Heart right ventricle (tissue), 16 donors: ENCODE measurements at regions not wholly inside any gene's neighbourhood (a gene's known extent, or its start where the extent isn't known, plus 50 kb on each side); places are given as distances from the start of the nearest gene placed in this dataset.

Experiments
- ATAC-seq, 8 donors: fragments of 200-7000 bp; cut with Tn5 transposase; one replicate each; pipeline ENCODE4 v1.9.1; 2020; ENCODE audit warnings: mild to moderate bottlenecking in 8 of 8, moderate library complexity in 8 of 8, moderate number of reproducible peaks in 1 of 8
- DNase-seq, 2 donors: peaks; one replicate each; pipeline ENCODE4 v3.0.0-alpha.2; 2020
- H3K27ac ChIP-seq, 10 donors: fragments of 200-600 bp; sonication (generic) in 2 of 10; one replicate each; pipeline versions ENCODE4 v1.5.0 to v1.8.0; 2020 to 2022; ENCODE audit warnings: mild to moderate bottlenecking in 3 of 10
- H3K27me3 ChIP-seq, 7 donors: fragments of 200-600 bp; one replicate each; pipeline ENCODE4 v1.8.0; 2021 to 2022; ENCODE audit warnings: mild to moderate bottlenecking in 2 of 7
- H3K36me3 ChIP-seq, 9 donors: fragments of 200-600 bp; sonication (generic) in 1 of 9; one replicate each; pipeline versions ENCODE4 v1.5.0 to v1.8.0; 2020 to 2022; ENCODE audit warnings: mild to moderate bottlenecking in 2 of 9
- H3K4me1 ChIP-seq, 9 donors: fragments of 200-600 bp; sonication (generic) in 1 of 9; one replicate each; pipeline versions ENCODE4 v1.5.0 to v1.8.0; 2020 to 2022; ENCODE audit warnings: mild to moderate bottlenecking in 4 of 9
- H3K4me3 ChIP-seq, 10 donors: fragments of 200-600 bp; sonication (generic) in 2 of 10; one replicate each; pipeline versions ENCODE4 v1.5.0 to v1.8.0; 2020 to 2022; ENCODE audit warnings: mild to moderate bottlenecking in 7 of 10, moderate library complexity in 2 of 10
- H3K9me3 ChIP-seq, 11 donors: fragments of 200-600 bp in 10 of 11; sonication (generic) in 2 of 11; one replicate each; pipeline versions ENCODE4 v1.5.0 to v1.8.0; 2013 to 2022; ENCODE audit warnings: mild to moderate bottlenecking in 2 of 11, control low read depth in 1 of 11, moderate library complexity in 1 of 11
- WGBS, 2 donors: extraction: QIAGEN DNeasy Blood & Tissue Kit; methylation state at CpG; one replicate each; pipeline ENCODE4 v1.1.7; 2013; ENCODE audit warnings: inconsistent platforms in 1 of 2; 5-methylcytosine and 5-hydroxymethylcytosine counted together
- intact Hi-C, 10 donors: fragments of 100-400 bp; cut with DNase I; formaldehyde crosslinking; loops; one replicate each; pipeline versions ENCODE4 v1.11.1 to v1.14.2; 2022
- TF ChIP-seq, protein P1 (sequence below), 9 donors: fragments of 200-600 bp; sonication (generic) in 2 of 9; IDR thresholded peaks; one replicate each; pipeline versions ENCODE4 v1.5.0 to v1.8.0; 2021 to 2022; ENCODE audit warnings: antibody characterized with exemption in 9 of 9, mild to moderate bottlenecking in 5 of 9, moderate library complexity in 1 of 9
- donor health status: Arrhythmogenic right ventricular cardiomyopathy.
- donor health status: ischemic (EF 13 %, LVEDD 7.1; RV severe dilation, severe dysfunction).
- donor health status: healthy with polysubstance abuse.
- donor health status: DM: no; HTN: yes; CAD: no.
- donor health status: DM: no; HTN: no; CAD: no.
- donor health status: ischemic (EF 25% LVEDD 6.9; RV normal size, moderate dysfunction).
- donor health status: ischemic (EF 25% LVEDD 5.7; RV mildly dilated, moderate dysfunction).
- donor health status: healthy.
- donor health status: DM: yes; HTN: yes; CAD: no.
- donor health status: Ischemic cardiomyopathy.
- donor health status: ischemic (EF 35%, LVEDD 5.7; RV mildly dilated, moderate dysfunction).
- donor health status: nonischemic (EF 11% LVEDD 7.7; RV severe dilation, severe dysfunction).
- donor health status: DM: yes; HTN: yes; CAD: no.
- donor health status: PGD.
- donor health status: ischemic (EF 29% LVEDD 5.4; RV normal size, mild dysfunction).
- donor health status: nonischemic (EF 23%, LVEDD 6.1; RV moderate dilation, normal function).

- H3K9me3 ChIP-seq, result no peaks in the 10 kb centered on the region
- no peak overlapping the region for H3K27ac ChIP-seq
- ATAC-seq, result no peak
- no peak for DNase-seq
- H3K4me3 ChIP-seq, result no peak overlapping the region
- 67 to 72% methylated on average over 1 of the region's 1 CpG for WGBS, 2 donors
- intact Hi-C loops, result no loop called here
- TF ChIP-seq, protein P1, sequence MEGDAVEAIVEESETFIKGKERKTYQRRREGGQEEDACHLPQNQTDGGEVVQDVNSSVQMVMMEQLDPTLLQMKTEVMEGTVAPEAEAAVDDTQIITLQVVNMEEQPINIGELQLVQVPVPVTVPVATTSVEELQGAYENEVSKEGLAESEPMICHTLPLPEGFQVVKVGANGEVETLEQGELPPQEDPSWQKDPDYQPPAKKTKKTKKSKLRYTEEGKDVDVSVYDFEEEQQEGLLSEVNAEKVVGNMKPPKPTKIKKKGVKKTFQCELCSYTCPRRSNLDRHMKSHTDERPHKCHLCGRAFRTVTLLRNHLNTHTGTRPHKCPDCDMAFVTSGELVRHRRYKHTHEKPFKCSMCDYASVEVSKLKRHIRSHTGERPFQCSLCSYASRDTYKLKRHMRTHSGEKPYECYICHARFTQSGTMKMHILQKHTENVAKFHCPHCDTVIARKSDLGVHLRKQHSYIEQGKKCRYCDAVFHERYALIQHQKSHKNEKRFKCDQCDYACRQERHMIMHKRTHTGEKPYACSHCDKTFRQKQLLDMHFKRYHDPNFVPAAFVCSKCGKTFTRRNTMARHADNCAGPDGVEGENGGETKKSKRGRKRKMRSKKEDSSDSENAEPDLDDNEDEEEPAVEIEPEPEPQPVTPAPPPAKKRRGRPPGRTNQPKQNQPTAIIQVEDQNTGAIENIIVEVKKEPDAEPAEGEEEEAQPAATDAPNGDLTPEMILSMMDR (IDR thresholded peaks at IDR 0.05), result no peak
- no peaks in the 10 kb centered on the region for H3K36me3 ChIP-seq
- H3K4me1 ChIP-seq, result no peaks in the 10 kb centered on the region
- no peaks in the 10 kb centered on the region for H3K27me3 ChIP-seq
Measured at GRCh38 chr13:83281654-83282053, 600.6 kb downstream of the SLITRK1 start.

DNA sequence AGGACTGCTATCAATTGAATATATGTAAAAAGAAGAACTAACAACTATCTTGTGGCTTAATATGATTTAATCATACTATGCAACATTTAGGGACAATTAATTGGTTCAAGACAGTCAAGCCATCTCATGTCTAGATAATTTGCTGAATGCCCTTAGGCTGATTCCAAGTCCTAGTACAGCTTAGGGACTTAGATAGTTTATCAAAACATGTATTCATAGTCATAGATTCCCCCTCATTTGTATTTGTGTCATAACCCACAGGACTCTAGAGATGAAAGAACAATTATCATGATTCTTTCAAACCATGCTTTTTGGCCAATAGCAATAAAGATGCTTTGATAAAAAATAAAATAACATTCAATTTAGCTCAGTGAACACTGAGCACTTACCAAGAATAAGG, 607.6 kb downstream of the SLITRK1 start:
- H3K27ac ChIP-seq, result no peak overlapping the region
- TF ChIP-seq, protein P1 (IDR thresholded peaks at IDR 0.05), result no peak
- ATAC-seq (no peak), DNase-seq (no peak)
- H3K36me3 ChIP-seq, result no peaks in the 10 kb centered on the region
- no peaks in the 10 kb centered on the region for H3K27me3 ChIP-seq
- peaks cover 0 to 4% (median 0%) of the 10 kb centered on the region in 11 donors for H3K9me3 ChIP-seq
- intact Hi-C loops, result no loop called here
- no peak overlapping the region for H3K4me3 ChIP-seq
- H3K4me1 ChIP-seq, result no peaks in the 10 kb centered on the region

DNA sequence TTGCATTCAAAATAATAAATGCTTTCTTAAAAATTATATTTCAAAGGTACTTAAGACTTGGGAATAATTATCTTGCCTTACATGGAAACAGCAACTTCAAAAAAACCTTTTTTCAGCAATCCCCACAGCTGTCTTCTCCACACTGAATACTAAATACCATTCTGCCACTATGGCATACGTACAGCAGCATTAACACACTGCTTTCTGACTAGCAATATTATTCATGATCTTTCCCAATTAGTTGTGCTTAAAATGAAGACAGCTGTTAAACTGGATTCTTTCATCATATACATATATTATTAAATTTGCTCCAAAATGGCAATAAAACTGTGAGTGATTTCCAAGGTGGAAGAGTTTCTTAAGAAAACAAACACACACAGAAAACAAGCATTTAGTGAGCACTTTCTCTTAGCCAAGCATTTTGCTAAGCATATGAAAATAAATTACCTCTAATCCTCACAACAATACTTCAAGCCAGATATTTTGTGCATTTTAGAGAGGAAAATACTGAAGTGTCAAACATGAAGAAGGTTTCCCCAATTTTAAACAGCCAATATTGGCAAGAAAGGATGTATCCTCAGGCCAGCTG, 609.5 kb downstream of the SLITRK1 start:
- H3K4me3 ChIP-seq, result no peak overlapping the region
- no peak overlapping the region for H3K27ac ChIP-seq
- ATAC-seq, result no peak
- H3K4me1 ChIP-seq, result no peaks in the 10 kb centered on the region
- H3K27me3 ChIP-seq, result no peaks in the 10 kb centered on the region
- intact Hi-C loops, result no loop called here
- H3K36me3 ChIP-seq, result no peaks in the 10 kb centered on the region
- no peak for DNase-seq
- WGBS, 2 donors, result 52 to 58% methylated on average over 1 of the region's 1 CpG
- TF ChIP-seq, protein P1 (IDR thresholded peaks at IDR 0.05), result no peak
- peaks cover 0 to 7% (median 0%) of the 10 kb centered on the region in 11 donors for H3K9me3 ChIP-seq

DNA sequence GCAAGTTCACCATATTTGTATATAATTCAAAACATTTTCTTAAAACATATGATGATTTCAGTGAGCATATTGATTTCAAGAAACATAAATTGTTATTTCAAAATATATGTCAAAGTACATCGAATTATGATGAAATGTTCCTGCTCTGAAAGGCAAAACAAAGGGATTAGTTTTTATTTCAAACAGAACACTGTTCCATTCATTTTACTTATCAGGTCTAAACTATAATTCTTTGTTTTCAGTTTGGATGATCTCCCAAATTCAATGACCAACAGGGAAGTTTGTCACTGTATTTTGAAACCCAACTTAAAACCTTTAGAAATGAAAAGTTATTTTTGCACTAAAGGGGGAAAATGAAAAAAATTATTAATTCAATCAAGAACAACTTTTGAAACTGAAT, 610.2 kb downstream of the SLITRK1 start:
- Histone ChIP-seq H3K4me3 (no peak overlapping the region), H3K27me3 (no peaks in the 10 kb centered on the region), H3K36me3 (no peaks in the 10 kb centered on the region), H3K27ac (no peak overlapping the region), H3K4me1 (no peaks in the 10 kb centered on the region), H3K9me3 (peaks cover 0 to 7% (median 0%) of the 10 kb centered on the region in 11 donors)
- WGBS, 2 donors, result 60 to 69% methylated on average over 1 of the region's 1 CpG
- no peak for DNase-seq
- intact Hi-C loops, result no loop called here
- TF ChIP-seq, protein P1 (IDR thresholded peaks at IDR 0.05), result no peak
- ATAC-seq, result no peak
